ENCODE measurements at regions not wholly inside any gene's neighbourhood (a gene's known extent, or its start where the extent isn't known, plus 50 kb on each side); places are given as distances from the start of the nearest gene placed in this dataset.
A peak's percentile ranks its signal among the peaks of the same experiment; 100 is the strongest.
"Not testable (repeated sequence)": the region's sequence is repeated elsewhere in the genome, so short reads cannot be mapped to it uniquely, and the experiment has no call there.

GRCh38 chr17:54678158-54678557 lies 222.5 kb upstream of the TOM1L1 start:
- no peak for TF ChIP-seq CTCF (IDR thresholded peaks at IDR 0.05; ENCODE audit: control insufficient read depth, extremely low read depth, insufficient read depth)
- DNase-seq (ENCODE audit: low read depth): no peak
- no peak overlapping the region for H3K4me3 ChIP-seq (ENCODE audit: low read depth, low read length)

- no peak overlapping the region for H3K4me3 ChIP-seq (ENCODE audit: low read depth, low read length)
- DNase-seq (ENCODE audit: low read depth): no peak
- TF ChIP-seq CTCF (IDR thresholded peaks at IDR 0.05; ENCODE audit: control insufficient read depth, extremely low read depth, insufficient read depth): no peak
Observed at GRCh38 chr17:54680410-54680809, 220.2 kb upstream of the TOM1L1 start.

- no peak for DNase-seq (ENCODE audit: low read depth)
- H3K4me3 ChIP-seq (ENCODE audit: low read depth, low read length): no peak overlapping the region
- TF ChIP-seq CTCF (IDR thresholded peaks at IDR 0.05; ENCODE audit: control insufficient read depth, extremely low read depth, insufficient read depth): no peak
Observed at GRCh38 chr17:54694287-54694887, 206.3 kb upstream of the TOM1L1 start.

- not testable (repeated sequence) for DNase-seq (ENCODE audit: low read depth); H3K4me3 ChIP-seq (ENCODE audit: low read depth, low read length)
Observed at GRCh38 chr17:54712798-54713197, 187.9 kb upstream of the TOM1L1 start.

GRCh38 chr17:54718286-54718685 lies 182.4 kb upstream of the TOM1L1 start:
- TF ChIP-seq CTCF (IDR thresholded peaks at IDR 0.05; ENCODE audit: control insufficient read depth, extremely low read depth, insufficient read depth): no peak
- H3K4me3 ChIP-seq (ENCODE audit: low read depth, low read length): no peak overlapping the region

GRCh38 chr17:54727624-54728023 lies 173.0 kb upstream of the TOM1L1 start:
- no peak for TF ChIP-seq CTCF (IDR thresholded peaks at IDR 0.05; ENCODE audit: control insufficient read depth, extremely low read depth, insufficient read depth)
- DNase-seq (ENCODE audit: low read depth): no peak
- no peak overlapping the region for H3K4me3 ChIP-seq (ENCODE audit: low read depth, low read length)

More at GRCh38 chr17:54718286-54718685, 182.4 kb upstream of the TOM1L1 start:
- peak; percentile 34 for DNase-seq (ENCODE audit: low read depth)

- DNase-seq (ENCODE audit: low read depth): no peak
- no peak for TF ChIP-seq CTCF (IDR thresholded peaks at IDR 0.05; ENCODE audit: control insufficient read depth, extremely low read depth, insufficient read depth)
- no peak overlapping the region for H3K4me3 ChIP-seq (ENCODE audit: low read depth, low read length)
Observed at GRCh38 chr17:54736573-54736972, 164.1 kb upstream of the TOM1L1 start.
